K562 (cell line): ENCODE measurements at regions not wholly inside any gene's neighbourhood (a gene's known extent, or its start where the extent isn't known, plus 50 kb on each side); places are given as distances from the start of the nearest gene placed in this dataset.

Experiments used
- CBFB ChIP-seq: sonication (generic); formaldehyde crosslinking; IDR thresholded peaks from 2 replicates; pipeline ENCODE4 v1.4.0; 2020; ENCODE audit warnings: mild to moderate bottlenecking, missing genetic modification reagents
- CHD4 ChIP-seq: fragments of 200-600 bp; sonication (generic); IDR thresholded peaks from 3 replicates; pipeline ENCODE4 v1.6.1; 2012; ENCODE audit warnings: low read depth, mild to moderate bottlenecking, mixed read lengths, low read length, inconsistent platforms; ENCODE audit not compliant: insufficient read depth, insufficient replicate concordance, poor library complexity, severe bottlenecking
- ELK3 ChIP-seq: fragments of 450-650 bp; formaldehyde crosslinking; IDR thresholded peaks from 2 replicates; pipeline ENCODE4 v1.4.0; 2020; ENCODE audit warnings: mild to moderate bottlenecking
- FOXK2 ChIP-seq, 2 experiments: fragments of 450-650 bp; IDR thresholded peaks in 1 of 2; conservative IDR thresholded peaks in 1 of 2; 2 replicates each; pipeline ENCODE4 v1.6.1; 2016; ENCODE audit warnings: low read depth in 2 of 2, mild to moderate bottlenecking in 1 of 2
- GABPA ChIP-seq: fragments of 200-800 bp; sonication (Bioruptor generic); conservative IDR thresholded peaks from 2 replicates; pipeline ENCODE4 v1.6.1; 2016; ENCODE audit warnings: low read depth, missing genetic modification characterization, missing compliant biosample characterization
- HSF4 ChIP-seq: fragments of 250-450 bp; sonication (Bioruptor Pico); IDR thresholded peaks from 2 replicates; pipeline ENCODE4 v2.1.2; 2022; ENCODE audit warnings: mild to moderate bottlenecking, moderate library complexity, borderline replicate concordance
- MED1 ChIP-seq: sonication (generic); formaldehyde crosslinking; IDR thresholded peaks from 2 replicates; pipeline ENCODE4 v1.8.1; 2023; ENCODE audit warnings: missing genetic modification reagents, borderline replicate concordance
- SMC3 ChIP-seq: conservative IDR thresholded peaks from 2 replicates; pipeline ENCODE4 v1.6.1; 2011; ENCODE audit warnings: low read depth, low read length, improper control_type of control experiment; ENCODE audit not compliant: insufficient read depth
- STAT5A ChIP-seq: IDR thresholded peaks from 2 replicates; pipeline ENCODE4 v1.6.1; 2012; ENCODE audit warnings: low read length, inconsistent platforms, borderline replicate concordance
- VEZF1 ChIP-seq: fragments of 200-800 bp; sonication (Bioruptor generic); IDR thresholded peaks from 2 replicates; pipeline ENCODE4 v1.6.1; 2017; ENCODE audit warnings: missing genetic modification characterization, missing compliant biosample characterization
- ZNF184 ChIP-seq: sonication (generic); formaldehyde crosslinking; IDR thresholded peaks from 2 replicates; pipeline ENCODE4 v1.5.0; 2020; ENCODE audit warnings: missing genetic modification reagents
- ZNF41 ChIP-seq: fragments of 250-450 bp; sonication (Bioruptor Pico); conservative IDR thresholded peaks from 2 replicates; pipeline ENCODE4 v1.4.0; 2020; ENCODE audit warnings: mild to moderate bottlenecking
- ZNF511 ChIP-seq: sonication (generic); formaldehyde crosslinking; IDR thresholded peaks from 2 replicates; pipeline ENCODE4 v1.8.0; 2022; ENCODE audit warnings: mild to moderate bottlenecking, missing genetic modification reagents
- ZNF778 ChIP-seq: fragments of 450-650 bp; formaldehyde crosslinking; IDR thresholded peaks from 2 replicates; pipeline ENCODE4 v1.4.0; 2020; ENCODE audit warnings: mild to moderate bottlenecking, moderate library complexity
- TF ChIP-seq, protein P1 (sequence below): fragments of 150-350 bp; conservative IDR thresholded peaks from 2 replicates; pipeline ENCODE4 v1.6.1; 2014; ENCODE audit warnings: low read length
- TF ChIP-seq, protein P2 (sequence below): fragments of 250-450 bp; sonication (Bioruptor Pico); IDR thresholded peaks from 2 replicates; pipeline ENCODE4 v1.4.0; 2020

DNA sequence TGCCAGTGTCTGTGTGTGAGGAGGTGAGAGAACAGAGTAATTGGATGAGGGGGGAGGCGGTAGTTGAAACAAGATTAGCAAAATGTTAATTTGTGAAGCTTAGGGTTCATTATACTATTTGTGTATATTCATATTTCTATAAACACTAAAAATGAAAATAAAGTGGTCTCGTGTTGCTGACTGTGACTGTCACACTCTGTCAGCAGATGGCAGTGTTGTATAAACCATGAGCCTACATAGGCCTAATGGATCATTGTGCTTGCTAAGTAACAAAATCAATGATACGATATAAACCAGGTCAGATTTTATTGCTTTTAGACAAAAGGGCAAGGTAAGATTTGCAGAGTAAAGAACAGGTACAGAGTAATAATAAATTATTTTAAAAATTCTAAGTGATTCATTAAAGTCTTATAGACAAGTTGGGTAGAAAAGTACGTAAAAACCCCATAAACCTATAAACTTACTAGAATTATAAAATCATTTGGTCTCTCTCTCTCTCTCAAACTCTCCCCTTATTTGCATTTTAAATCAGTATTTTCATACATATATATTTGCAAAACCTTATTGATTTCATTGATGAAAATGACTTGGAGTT is 182.7 kb downstream of the RPIA start (continued):
- TF ChIP-seq, protein P1, sequence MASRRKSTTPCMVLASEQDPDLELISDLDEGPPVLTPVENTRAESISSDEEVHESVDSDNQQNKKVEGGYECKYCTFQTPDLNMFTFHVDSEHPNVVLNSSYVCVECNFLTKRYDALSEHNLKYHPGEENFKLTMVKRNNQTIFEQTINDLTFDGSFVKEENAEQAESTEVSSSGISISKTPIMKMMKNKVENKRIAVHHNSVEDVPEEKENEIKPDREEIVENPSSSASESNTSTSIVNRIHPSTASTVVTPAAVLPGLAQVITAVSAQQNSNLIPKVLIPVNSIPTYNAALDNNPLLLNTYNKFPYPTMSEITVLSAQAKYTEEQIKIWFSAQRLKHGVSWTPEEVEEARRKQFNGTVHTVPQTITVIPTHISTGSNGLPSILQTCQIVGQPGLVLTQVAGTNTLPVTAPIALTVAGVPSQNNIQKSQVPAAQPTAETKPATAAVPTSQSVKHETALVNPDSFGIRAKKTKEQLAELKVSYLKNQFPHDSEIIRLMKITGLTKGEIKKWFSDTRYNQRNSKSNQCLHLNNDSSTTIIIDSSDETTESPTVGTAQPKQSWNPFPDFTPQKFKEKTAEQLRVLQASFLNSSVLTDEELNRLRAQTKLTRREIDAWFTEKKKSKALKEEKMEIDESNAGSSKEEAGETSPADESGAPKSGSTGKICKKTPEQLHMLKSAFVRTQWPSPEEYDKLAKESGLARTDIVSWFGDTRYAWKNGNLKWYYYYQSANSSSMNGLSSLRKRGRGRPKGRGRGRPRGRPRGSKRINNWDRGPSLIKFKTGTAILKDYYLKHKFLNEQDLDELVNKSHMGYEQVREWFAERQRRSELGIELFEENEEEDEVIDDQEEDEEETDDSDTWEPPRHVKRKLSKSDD = no peak
- no peak for TF ChIP-seq MED1 (CRISPR knock-in tag)
- TF ChIP-seq CHD4 = no peak
- no peak for TF ChIP-seq ZNF41
- TF ChIP-seq, protein P2, sequence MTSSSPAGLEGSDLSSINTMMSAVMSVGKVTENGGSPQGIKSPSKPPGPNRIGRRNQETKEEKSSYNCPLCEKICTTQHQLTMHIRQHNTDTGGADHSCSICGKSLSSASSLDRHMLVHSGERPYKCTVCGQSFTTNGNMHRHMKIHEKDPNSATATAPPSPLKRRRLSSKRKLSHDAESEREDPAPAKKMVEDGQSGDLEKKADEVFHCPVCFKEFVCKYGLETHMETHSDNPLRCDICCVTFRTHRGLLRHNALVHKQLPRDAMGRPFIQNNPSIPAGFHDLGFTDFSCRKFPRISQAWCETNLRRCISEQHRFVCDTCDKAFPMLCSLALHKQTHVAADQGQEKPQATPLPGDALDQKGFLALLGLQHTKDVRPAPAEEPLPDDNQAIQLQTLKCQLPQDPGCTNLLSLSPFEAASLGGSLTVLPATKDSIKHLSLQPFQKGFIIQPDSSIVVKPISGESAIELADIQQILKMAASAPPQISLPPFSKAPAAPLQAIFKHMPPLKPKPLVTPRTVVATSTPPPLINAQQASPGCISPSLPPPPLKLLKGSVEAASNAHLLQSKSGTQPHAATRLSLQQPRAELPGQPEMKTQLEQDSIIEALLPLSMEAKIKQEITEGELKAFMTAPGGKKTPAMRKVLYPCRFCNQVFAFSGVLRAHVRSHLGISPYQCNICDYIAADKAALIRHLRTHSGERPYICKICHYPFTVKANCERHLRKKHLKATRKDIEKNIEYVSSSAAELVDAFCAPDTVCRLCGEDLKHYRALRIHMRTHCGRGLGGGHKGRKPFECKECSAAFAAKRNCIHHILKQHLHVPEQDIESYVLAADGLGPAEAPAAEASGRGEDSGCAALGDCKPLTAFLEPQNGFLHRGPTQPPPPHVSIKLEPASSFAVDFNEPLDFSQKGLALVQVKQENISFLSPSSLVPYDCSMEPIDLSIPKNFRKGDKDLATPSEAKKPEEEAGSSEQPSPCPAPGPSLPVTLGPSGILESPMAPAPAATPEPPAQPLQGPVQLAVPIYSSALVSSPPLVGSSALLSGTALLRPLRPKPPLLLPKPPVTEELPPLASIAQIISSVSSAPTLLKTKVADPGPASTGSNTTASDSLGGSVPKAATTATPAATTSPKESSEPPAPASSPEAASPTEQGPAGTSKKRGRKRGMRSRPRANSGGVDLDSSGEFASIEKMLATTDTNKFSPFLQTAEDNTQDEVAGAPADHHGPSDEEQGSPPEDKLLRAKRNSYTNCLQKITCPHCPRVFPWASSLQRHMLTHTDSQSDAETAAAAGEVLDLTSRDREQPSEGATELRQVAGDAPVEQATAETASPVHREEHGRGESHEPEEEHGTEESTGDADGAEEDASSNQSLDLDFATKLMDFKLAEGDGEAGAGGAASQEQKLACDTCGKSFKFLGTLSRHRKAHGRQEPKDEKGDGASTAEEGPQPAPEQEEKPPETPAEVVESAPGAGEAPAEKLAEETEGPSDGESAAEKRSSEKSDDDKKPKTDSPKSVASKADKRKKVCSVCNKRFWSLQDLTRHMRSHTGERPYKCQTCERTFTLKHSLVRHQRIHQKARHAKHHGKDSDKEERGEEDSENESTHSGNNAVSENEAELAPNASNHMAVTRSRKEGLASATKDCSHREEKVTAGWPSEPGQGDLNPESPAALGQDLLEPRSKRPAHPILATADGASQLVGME (CRISPR knock-in tag) = no peak
- no peak for TF ChIP-seq HSF4 (CRISPR knock-in tag)
- no peak for TF ChIP-seq ZNF778 (CRISPR knock-in tag)
- peak; percentile 69 for TF ChIP-seq SMC3
- no peak for TF ChIP-seq ZNF511 (CRISPR knock-in tag)
- TF ChIP-seq GABPA (tag) = no peak
- TF ChIP-seq ZNF184 (CRISPR knock-in tag) = no peak
- 0 out of 4 replicates have a peak, but pooled peaks of 1 of the 2 experiments have one; percentile 28 for TF ChIP-seq FOXK2 (conservative IDR thresholded peaks at IDR 0.05 in 1 of 2, IDR thresholded peaks at IDR 0.05 in 1 of 2; ENCODE audit: low read depth in 2 of 2)
- TF ChIP-seq STAT5A = no peak
- TF ChIP-seq CBFB (CRISPR knock-in tag) = no peak
- no peak for TF ChIP-seq VEZF1
- TF ChIP-seq ELK3 (CRISPR knock-in tag) = no peak
